Transverse colon (tissue), 4 donors: ENCODE measurements at regions not wholly inside any gene's neighbourhood (a gene's known extent, or its start where the extent isn't known, plus 50 kb on each side); places are given as distances from the start of the nearest gene placed in this dataset.

ENCODE experiments used
- DNase-seq: peaks from one replicate; pipeline ENCODE4 v3.0.0-alpha.2; 2019
- H3K27ac ChIP-seq, 4 donors: fragments of 200-600 bp; sonication (generic); 2 replicates each; pipeline ENCODE4 v1.5.1; 2016 to 2018; ENCODE audit warnings: inconsistent platforms in 4 of 4
- H3K27me3 ChIP-seq: fragments of 200-600 bp; sonication (generic); 2 replicates; pipeline ENCODE4 v1.5.1; 2017; ENCODE audit warnings: inconsistent platforms
- H3K36me3 ChIP-seq, 4 donors: fragments of 200-600 bp; sonication (generic); 2 replicates each; pipeline ENCODE4 v1.5.1; 2017 to 2019; ENCODE audit warnings: inconsistent platforms in 4 of 4
- H3K4me1 ChIP-seq, 4 donors: fragments of 200-600 bp; sonication (generic); 2 replicates each; pipeline ENCODE4 v1.5.1; 2017 to 2020; ENCODE audit warnings: inconsistent platforms in 4 of 4
- H3K4me3 ChIP-seq, 4 donors: fragments of 200-600 bp; sonication (generic); 1 replicate in 1 of 4; 2 replicates in 3 of 4; pipeline versions ENCODE4 v1.5.1 to v1.6.1; 2017 to 2019; ENCODE audit warnings: inconsistent platforms in 4 of 4
- H3K9me3 ChIP-seq, 2 donors: fragments of 200-600 bp; sonication (generic); 2 replicates each; pipeline ENCODE4 v1.5.1; 2017 to 2019; ENCODE audit warnings: inconsistent platforms in 2 of 2
- CTCF ChIP-seq, 5 experiments: fragments of 200-600 bp in 3 of 5; fragments of 450-650 bp in 2 of 5; sonication (generic) in 3 of 5; IDR thresholded peaks; 1 replicate in 2 of 5; 2 replicates in 3 of 5; pipeline ENCODE4 v1.5.1; 2016 to 2017; ENCODE audit warnings: antibody characterized with exemption in 5 of 5, inconsistent platforms in 3 of 5, mild to moderate bottlenecking in 2 of 5, moderate library complexity in 1 of 5
- EP300 ChIP-seq: sonication (generic); formaldehyde crosslinking; IDR thresholded peaks from one replicate; pipeline ENCODE4 v1.6.1; 2017; ENCODE audit warnings: antibody characterized with exemption, low read depth
- POLR2A ChIP-seq: fragments of 450-650 bp; IDR thresholded peaks from one replicate; pipeline ENCODE4 v1.6.1; 2016; ENCODE audit warnings: antibody characterized with exemption, mild to moderate bottlenecking, moderate library complexity
- POLR2AphosphoS5 ChIP-seq, 3 donors: sonication (generic); formaldehyde crosslinking; IDR thresholded peaks; one replicate each; pipeline ENCODE4 v1.6.1; 2016; ENCODE audit warnings: antibody characterized with exemption in 3 of 3
- WGBS, 2 donors: methylation state at CpG; one replicate each; pipeline ENCODE4 v1.1.5; 2018; ENCODE audit warnings: low coverage in 1 of 2; 5-methylcytosine and 5-hydroxymethylcytosine counted together
- in situ Hi-C, 4 donors: fragments of 200-750 bp; cut with MboI; loops; one replicate each; pipeline versions ENCODE4 v1.15.0 to v1.15.1; 2017; ENCODE audit warnings: low sequenced_read_pairs in 3 of 4, low pct_ligation_motif_present in 1 of 4, low pct_unique_long_range_greater_than_20kb in 1 of 4
- intact Hi-C: fragments of 100-400 bp; cut with DNase I; formaldehyde crosslinking; loops from one replicate; pipeline ENCODE4 v1.15.1; 2023; ENCODE audit warnings: low total_unique reads

DNA sequence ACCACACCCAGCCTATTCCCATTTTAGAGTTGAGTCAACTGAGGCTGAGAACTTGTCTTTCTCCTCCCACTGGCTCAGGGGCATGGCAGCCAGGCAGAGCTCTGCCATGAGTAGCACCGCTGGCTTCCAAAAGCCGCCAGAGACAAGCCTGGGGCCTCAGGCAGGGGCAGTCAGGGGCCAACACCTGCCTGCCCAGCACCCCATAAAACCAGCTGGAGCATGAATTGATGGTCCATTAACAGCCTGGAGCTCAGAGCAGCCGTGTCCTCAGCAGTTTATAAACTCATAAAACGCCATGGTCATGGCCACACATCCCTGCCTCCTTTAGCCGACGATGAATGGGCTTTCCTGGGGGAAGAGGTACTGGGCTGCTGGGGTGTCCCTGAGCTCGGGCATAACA lies 50.6 kb upstream of the PAX7 start:
- no peak overlapping the region for H3K27ac ChIP-seq
- no peak for TF ChIP-seq CTCF (IDR thresholded peaks at IDR 0.05)
- TF ChIP-seq POLR2AphosphoS5 (IDR thresholded peaks at IDR 0.05), result no peak
- TF ChIP-seq POLR2A, result no peak
- TF ChIP-seq EP300, result no peak
- peaks cover 19% of the 10 kb centered on the region for H3K27me3 ChIP-seq
- no peaks in the 10 kb centered on the region for H3K36me3 ChIP-seq
- no peak for DNase-seq
- no peaks in the 10 kb centered on the region for H3K4me1 ChIP-seq
- no peak overlapping the region for H3K4me3 ChIP-seq
- intact Hi-C loops, result loop anchor here (5.0 kb wide), 1 partner anchor 633 kb away; no protein-coding TSS in a partner anchor
- H3K9me3 ChIP-seq, result no peaks in the 10 kb centered on the region
- 51% methylated on average over 7 of the region's 7 CpGs; no CpG with 5 or more reads in 1 of the 2 donors for WGBS, 2 donors
- in situ Hi-C loops, result loop anchor here in 1 of 4 donors (25.0 kb wide), 1 partner anchor 668 kb away; no protein-coding TSS in a partner anchor

DNA sequence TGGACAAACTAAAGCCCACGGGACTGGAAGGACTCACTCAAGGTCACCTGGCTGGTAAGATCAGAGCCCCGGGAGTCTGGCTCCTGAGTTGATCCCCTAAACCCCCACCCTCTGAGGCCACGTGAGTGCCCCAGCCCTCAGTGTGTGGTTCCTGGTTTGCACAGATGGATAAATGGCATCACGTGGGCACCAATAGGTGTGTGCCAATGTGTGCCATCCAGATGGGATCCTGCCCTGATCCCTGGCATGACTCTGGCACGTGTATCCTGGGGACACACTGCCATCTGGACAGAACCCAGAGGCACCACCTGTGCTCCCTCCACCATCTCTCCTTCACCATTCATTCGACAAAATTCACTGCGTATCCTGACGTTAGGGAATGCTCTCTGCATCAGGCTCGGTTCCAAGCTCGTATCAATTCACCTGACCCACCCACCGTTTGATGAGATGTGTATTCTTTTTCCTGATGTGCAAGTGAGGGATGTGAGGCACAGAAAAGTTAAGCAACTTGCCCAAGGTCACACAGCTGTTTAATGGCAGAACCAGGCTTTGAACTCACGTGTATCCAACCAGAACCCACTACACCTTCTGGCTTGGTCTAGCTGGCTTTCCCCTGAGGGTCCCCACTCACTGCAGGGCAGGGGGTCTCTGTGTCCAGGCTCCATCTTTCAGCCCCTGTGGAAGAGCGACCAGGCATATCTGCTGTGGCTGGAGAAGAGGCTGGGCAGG lies 49.8 kb upstream of the PAX7 start:
- intact Hi-C loops (loop anchor here (5.0 kb wide), 1 partner anchor 634 kb away; no protein-coding TSS in a partner anchor), in situ Hi-C loops (loop anchor here in 1 of 4 donors (25.0 kb wide), 1 partner anchor 669 kb away; no protein-coding TSS in a partner anchor)
- H3K27ac ChIP-seq, result no peak overlapping the region
- peaks cover 14% of the 10 kb centered on the region for H3K27me3 ChIP-seq
- TF ChIP-seq POLR2A (no peak), EP300 (no peak), CTCF (IDR thresholded peaks at IDR 0.05) (no peak), POLR2AphosphoS5 (IDR thresholded peaks at IDR 0.05) (no peak)
- 49 to 53% methylated on average over 6 to 13 of the region's 13 CpGs for WGBS, 2 donors
- no peaks in the 10 kb centered on the region for H3K4me1 ChIP-seq
- DNase-seq, result no peak
- H3K36me3 ChIP-seq, result no peaks in the 10 kb centered on the region
- H3K9me3 ChIP-seq, result no peaks in the 10 kb centered on the region
- H3K4me3 ChIP-seq, result no peak overlapping the region
